ENCODE measurements at regions not wholly inside any gene's neighbourhood (a gene's known extent, or its start where the extent isn't known, plus 50 kb on each side); places are given as distances from the start of the nearest gene placed in this dataset.

DNA sequence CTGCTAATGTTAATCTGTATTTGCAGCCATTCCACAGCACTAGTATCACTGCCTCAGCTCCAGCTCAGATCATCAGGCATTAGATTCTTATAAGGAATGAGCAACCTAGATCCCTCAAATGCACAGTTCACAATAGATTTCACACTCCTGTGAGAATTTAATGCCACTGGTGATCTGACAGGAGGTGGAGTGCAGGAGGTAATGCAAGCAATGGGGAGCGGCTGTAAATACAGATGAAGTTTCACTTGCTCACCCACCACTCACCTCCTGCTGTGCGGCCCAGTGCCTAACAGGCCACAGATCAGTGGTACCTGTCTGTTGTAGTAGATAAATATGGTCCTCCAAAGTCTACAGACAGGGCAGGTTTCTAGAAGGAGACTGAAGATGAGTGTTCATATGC lies 97.7 kb upstream of the TMEFF2 start:
- no peak for FAIRE-seq
- Histone ChIP-seq H3K27me3 (ENCODE audit: insufficient read depth, low read length) (no peaks in the 10 kb centered on the region), H3K4me1 (ENCODE audit: insufficient read depth, low read length) (no peaks in the 10 kb centered on the region), H3K4me2 (ENCODE audit: low read length) (no peak overlapping the region), H3K4me3 (ENCODE audit: insufficient read depth, low read depth, low read length) (no peak overlapping the region), H3K36me3 (ENCODE audit: insufficient read depth, low read length) (no peaks in the 10 kb centered on the region), H3K79me2 (ENCODE audit: insufficient read depth, low read length) (no peaks in the 10 kb centered on the region), H3K9me3 (ENCODE audit: insufficient read depth, low read depth, low read length) (no peaks in the 10 kb centered on the region), H2AFZ (ENCODE audit: low read depth, low read length) (no peak overlapping the region), H4K20me1 (ENCODE audit: insufficient read depth, low read length) (no peaks in the 10 kb centered on the region), H3K9ac (ENCODE audit: low read length) (no peak overlapping the region), H3K27ac (ENCODE audit: low read depth, low read length) (no peak overlapping the region)
- H3K36me3 Mint-ChIP-seq (ENCODE audit: low read depth, unreplicated experiment), result no peaks in the 10 kb centered on the region
- DNase-seq (ENCODE audit: low read depth), result no peak
- no peaks in the 10 kb centered on the region for H3K9me3 Mint-ChIP-seq (ENCODE audit: unreplicated experiment)
- no peaks in the 10 kb centered on the region for H3K27me3 Mint-ChIP-seq (ENCODE audit: low read depth, unreplicated experiment)
- TF ChIP-seq EZH2 (IDR thresholded peaks at IDR 0.05; ENCODE audit: insufficient read depth, low read length), result no peak
- TF ChIP-seq, protein P1, sequence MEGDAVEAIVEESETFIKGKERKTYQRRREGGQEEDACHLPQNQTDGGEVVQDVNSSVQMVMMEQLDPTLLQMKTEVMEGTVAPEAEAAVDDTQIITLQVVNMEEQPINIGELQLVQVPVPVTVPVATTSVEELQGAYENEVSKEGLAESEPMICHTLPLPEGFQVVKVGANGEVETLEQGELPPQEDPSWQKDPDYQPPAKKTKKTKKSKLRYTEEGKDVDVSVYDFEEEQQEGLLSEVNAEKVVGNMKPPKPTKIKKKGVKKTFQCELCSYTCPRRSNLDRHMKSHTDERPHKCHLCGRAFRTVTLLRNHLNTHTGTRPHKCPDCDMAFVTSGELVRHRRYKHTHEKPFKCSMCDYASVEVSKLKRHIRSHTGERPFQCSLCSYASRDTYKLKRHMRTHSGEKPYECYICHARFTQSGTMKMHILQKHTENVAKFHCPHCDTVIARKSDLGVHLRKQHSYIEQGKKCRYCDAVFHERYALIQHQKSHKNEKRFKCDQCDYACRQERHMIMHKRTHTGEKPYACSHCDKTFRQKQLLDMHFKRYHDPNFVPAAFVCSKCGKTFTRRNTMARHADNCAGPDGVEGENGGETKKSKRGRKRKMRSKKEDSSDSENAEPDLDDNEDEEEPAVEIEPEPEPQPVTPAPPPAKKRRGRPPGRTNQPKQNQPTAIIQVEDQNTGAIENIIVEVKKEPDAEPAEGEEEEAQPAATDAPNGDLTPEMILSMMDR (IDR thresholded peaks at IDR 0.05; ENCODE audit: insufficient read depth, low read depth, low read length), result no peak
- H3K4me1 Mint-ChIP-seq (ENCODE audit: low read depth, unreplicated experiment), result no peaks in the 10 kb centered on the region
- H3K4me3 Mint-ChIP-seq (ENCODE audit: unreplicated experiment), result no peak overlapping the region
- H3K27ac Mint-ChIP-seq (ENCODE audit: unreplicated experiment), result no peak overlapping the region

DNA sequence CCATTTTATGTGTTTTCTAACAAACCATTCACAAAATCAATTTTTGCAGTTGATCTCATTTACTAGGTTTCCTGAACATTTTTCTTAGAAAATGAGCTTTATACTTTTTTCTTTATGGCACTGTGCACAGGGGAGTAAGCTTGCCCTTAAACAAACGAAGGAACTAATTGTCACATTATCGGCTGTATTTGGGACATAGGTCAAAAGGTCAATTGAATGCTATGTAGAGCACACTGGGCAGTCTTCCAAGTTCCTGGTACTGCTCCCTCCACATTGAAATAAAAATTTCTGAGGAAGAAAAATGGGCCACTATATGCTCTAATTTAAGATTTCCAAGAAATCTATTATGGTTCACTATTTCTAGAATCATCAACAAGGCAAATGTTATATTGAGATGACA lies 93.6 kb upstream of the TMEFF2 start:
- no peaks in the 10 kb centered on the region for H3K79me2 ChIP-seq (ENCODE audit: insufficient read depth, low read length)
- no peak overlapping the region for H2AFZ ChIP-seq (ENCODE audit: low read depth, low read length)
- TF ChIP-seq, protein P1 (IDR thresholded peaks at IDR 0.05; ENCODE audit: insufficient read depth, low read depth, low read length), result no peak
- no peak for TF ChIP-seq EZH2 (IDR thresholded peaks at IDR 0.05; ENCODE audit: insufficient read depth, low read length)
- H3K9me3 ChIP-seq (ENCODE audit: insufficient read depth, low read depth, low read length), result no peaks in the 10 kb centered on the region
- H3K4me1 ChIP-seq (ENCODE audit: insufficient read depth, low read length), result no peaks in the 10 kb centered on the region
- H3K27me3 ChIP-seq (ENCODE audit: insufficient read depth, low read length), result no peaks in the 10 kb centered on the region
- no peak overlapping the region for H3K27ac ChIP-seq (ENCODE audit: low read depth, low read length)
- no peak overlapping the region for H3K4me3 ChIP-seq (ENCODE audit: insufficient read depth, low read depth, low read length)
- H3K36me3 ChIP-seq (ENCODE audit: insufficient read depth, low read length), result no peaks in the 10 kb centered on the region
- FAIRE-seq (no peak), DNase-seq (ENCODE audit: low read depth) (no peak)
- H3K27ac Mint-ChIP-seq (ENCODE audit: unreplicated experiment), result no peak overlapping the region
- H3K27me3 Mint-ChIP-seq (ENCODE audit: low read depth, unreplicated experiment), result no peaks in the 10 kb centered on the region
- no peaks in the 10 kb centered on the region for H3K4me1 Mint-ChIP-seq (ENCODE audit: low read depth, unreplicated experiment)
- H3K36me3 Mint-ChIP-seq (ENCODE audit: low read depth, unreplicated experiment), result no peaks in the 10 kb centered on the region
- H3K4me2 ChIP-seq (ENCODE audit: low read length), result no peak overlapping the region
- no peak overlapping the region for H3K9ac ChIP-seq (ENCODE audit: low read length)
- no peaks in the 10 kb centered on the region for H3K9me3 Mint-ChIP-seq (ENCODE audit: unreplicated experiment)
- H4K20me1 ChIP-seq (ENCODE audit: insufficient read depth, low read length), result no peaks in the 10 kb centered on the region
- no peak overlapping the region for H3K4me3 Mint-ChIP-seq (ENCODE audit: unreplicated experiment)

DNA sequence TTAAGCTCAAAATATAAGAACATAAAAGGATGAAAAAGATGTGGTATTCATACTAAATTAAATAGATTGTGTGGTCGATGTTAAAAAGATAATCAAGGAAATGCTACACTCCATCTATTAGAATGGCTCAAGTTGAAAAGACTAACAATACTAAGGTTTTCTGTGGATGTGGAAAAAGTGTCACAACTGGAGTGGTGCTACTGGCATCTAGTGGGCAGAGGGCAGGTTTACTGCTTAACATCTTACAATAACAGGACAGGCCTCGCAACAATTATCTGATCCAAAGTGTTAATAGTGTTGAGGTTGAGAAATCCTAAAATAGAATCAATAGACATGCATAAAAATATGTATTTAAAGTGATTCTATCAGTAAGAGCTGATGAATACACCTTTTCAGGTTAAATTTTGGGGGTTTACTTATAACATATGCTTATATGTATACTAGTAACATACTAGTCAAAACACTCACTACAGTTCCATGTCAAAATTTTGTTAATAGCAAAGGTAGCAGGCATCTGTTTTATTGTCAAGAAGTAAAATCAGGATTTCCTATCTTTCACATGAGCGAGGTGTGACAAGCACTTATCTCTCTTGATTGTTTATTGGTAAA lies 91.5 kb upstream of the TMEFF2 start:
- H3K36me3 Mint-ChIP-seq (ENCODE audit: low read depth, unreplicated experiment), result no peaks in the 10 kb centered on the region
- Histone ChIP-seq H4K20me1 (ENCODE audit: insufficient read depth, low read length) (no peaks in the 10 kb centered on the region), H3K9me3 (ENCODE audit: insufficient read depth, low read depth, low read length) (no peaks in the 10 kb centered on the region), H3K4me1 (ENCODE audit: insufficient read depth, low read length) (no peaks in the 10 kb centered on the region), H3K27ac (ENCODE audit: low read depth, low read length) (no peak overlapping the region), H3K4me2 (ENCODE audit: low read length) (no peak overlapping the region), H3K4me3 (ENCODE audit: insufficient read depth, low read depth, low read length) (no peak overlapping the region), H3K27me3 (ENCODE audit: insufficient read depth, low read length) (no peaks in the 10 kb centered on the region), H3K79me2 (ENCODE audit: insufficient read depth, low read length) (no peaks in the 10 kb centered on the region), H2AFZ (ENCODE audit: low read depth, low read length) (no peak overlapping the region), H3K9ac (ENCODE audit: low read length) (no peak overlapping the region), H3K36me3 (ENCODE audit: insufficient read depth, low read length) (no peaks in the 10 kb centered on the region)
- no peaks in the 10 kb centered on the region for H3K4me1 Mint-ChIP-seq (ENCODE audit: low read depth, unreplicated experiment)
- no peaks in the 10 kb centered on the region for H3K27me3 Mint-ChIP-seq (ENCODE audit: low read depth, unreplicated experiment)
- TF ChIP-seq, protein P1 (IDR thresholded peaks at IDR 0.05; ENCODE audit: insufficient read depth, low read depth, low read length), result peak; percentile 68
- no peak for TF ChIP-seq EZH2 (IDR thresholded peaks at IDR 0.05; ENCODE audit: insufficient read depth, low read length)
- no peaks in the 10 kb centered on the region for H3K9me3 Mint-ChIP-seq (ENCODE audit: unreplicated experiment)
- H3K27ac Mint-ChIP-seq (ENCODE audit: unreplicated experiment), result no peak overlapping the region
- FAIRE-seq (no peak), DNase-seq (ENCODE audit: low read depth) (peak; percentile 36)
- H3K4me3 Mint-ChIP-seq (ENCODE audit: unreplicated experiment), result no peak overlapping the region
